RPMI8226 (cell line): ENCODE measurements at regions not wholly inside any gene's neighbourhood (a gene's known extent, or its start where the extent isn't known, plus 50 kb on each side); places are given as distances from the start of the nearest gene placed in this dataset.
"Not testable (repeated sequence)": the region's sequence is repeated elsewhere in the genome, so short reads cannot be mapped to it uniquely, and the experiment has no call there.

Source experiments
- DNase-seq: peaks from one replicate; pipeline ENCODE4 v3.0.0-alpha.2; 2015

GRCh38 chr13:65787082-65787481 is 1443.1 kb downstream of the PCDH9 start:
- no peak for DNase-seq

- DNase-seq: no peak
Observed at GRCh38 chr13:65784088-65784816, 1445.9 kb downstream of the PCDH9 start.

- no peak for DNase-seq
Observed at GRCh38 chr13:65783383-65783782, 1446.8 kb downstream of the PCDH9 start.

DNA sequence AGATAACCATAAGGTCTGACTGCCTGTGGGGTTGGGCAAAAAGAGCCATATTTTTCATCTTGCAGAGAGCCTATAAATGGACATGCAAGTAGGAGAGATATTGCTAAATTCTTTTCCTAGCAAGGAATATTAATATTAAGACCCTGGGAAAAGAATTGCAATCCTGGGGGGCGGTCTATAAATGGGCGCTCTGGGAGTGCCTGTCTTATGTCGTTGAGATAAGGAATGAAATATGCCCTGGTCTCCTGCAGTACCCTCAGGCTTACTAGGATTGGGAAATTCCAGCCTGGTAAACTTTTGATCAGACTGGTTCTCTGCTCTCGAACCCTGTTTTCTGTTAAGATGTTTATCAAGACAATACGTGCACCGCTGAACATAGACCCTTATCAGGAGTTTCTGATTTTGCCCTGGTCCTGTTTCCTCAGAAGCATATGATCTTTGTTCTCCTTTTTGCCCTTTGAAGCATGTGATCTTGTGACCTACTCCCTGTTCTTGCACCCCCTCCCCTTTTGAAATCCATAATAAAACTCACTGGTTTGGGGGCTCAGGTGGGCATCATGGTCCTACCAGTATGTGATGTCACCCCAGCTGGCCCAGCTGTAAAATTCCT is 1458.3 kb downstream of the PCDH9 start:
- DNase-seq: not testable (repeated sequence)

DNA sequence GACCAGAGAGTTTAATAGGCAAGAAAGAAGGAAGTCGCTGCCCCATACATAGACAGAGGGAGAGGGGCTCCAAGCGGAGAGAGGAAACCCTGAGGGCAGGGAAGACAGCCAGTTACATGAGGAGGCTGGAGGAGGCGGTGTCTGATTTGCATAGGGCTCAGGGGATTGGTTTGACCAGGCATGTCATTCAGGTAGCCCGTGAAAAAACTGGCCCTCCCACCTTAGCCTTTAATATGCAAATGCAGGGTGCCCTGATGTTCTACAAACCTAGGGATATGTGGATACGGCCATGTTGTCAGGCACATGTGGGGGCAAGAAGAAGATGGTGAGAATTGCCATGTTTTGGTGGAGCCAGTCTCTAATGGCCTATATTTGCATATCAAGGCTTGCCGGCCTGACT is 1461.6 kb downstream of the PCDH9 start:
- DNase-seq: no peak

- DNase-seq: no peak
Observed at GRCh38 chr13:65763811-65764210, 1466.3 kb downstream of the PCDH9 start.

DNA sequence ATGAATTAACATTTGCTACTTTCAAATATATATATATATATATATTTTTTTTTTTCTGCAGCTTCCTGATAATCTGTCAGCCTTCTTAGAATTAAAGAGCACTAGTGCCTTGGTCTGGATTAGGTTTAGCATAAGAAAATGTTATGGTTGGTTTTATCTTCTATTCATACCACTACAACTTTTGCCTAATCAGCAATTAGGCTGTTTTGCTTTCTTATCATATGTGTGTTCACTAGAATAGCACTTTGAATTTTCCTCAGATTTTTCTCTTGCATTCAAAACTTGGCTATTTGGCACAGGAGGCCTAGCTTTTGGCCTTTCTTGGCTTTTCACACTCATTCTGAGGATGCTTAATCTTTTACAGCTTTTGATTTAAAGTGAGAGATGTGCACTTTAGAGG is 1468.1 kb downstream of the PCDH9 start:
- DNase-seq: no peak

- no peak for DNase-seq
Observed at GRCh38 chr13:65756071-65756671, 1474.0 kb downstream of the PCDH9 start.

DNA sequence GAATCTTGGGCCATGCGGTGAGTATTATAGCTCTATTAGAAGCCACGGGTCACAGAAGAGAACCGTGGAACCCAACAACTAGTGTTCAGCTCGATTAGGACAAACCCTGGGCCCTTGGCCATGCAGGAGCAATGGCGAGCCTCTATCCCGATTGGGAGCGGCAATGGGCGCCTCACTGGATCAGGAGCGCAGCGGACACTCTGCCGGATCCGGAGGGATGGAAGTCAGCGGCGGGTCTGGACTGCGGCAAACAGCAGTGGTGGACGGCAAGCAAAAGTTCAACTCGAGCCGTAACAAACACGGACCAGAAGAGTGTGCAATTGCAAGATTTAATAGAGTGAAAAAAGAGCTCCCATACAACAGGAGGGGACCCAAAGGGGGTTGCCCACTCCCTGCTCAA is 1481.9 kb downstream of the PCDH9 start:
- no peak for DNase-seq

DNA sequence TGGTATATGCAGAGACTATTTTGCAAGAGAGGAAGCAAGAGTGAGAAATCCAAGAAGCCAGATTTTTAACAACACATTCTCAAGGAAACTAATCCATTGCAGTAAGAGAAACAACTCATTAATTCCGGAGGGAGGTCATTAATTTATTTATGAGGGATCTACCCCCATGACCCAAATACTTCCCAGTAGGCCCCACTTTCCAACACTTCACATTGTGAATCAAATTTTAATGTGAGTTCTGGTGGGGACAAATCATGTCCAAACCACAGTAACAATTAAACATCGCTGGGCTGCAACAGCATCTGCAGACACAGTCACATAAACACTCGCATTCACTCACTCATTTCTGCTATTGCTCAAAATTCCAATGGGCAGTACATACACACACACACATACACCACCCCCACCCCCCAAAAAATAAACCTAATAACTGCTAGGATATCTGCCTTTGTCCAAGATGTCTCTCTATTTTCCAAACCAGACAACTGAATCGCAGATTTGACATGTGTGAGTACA is 1483.7 kb downstream of the PCDH9 start:
- DNase-seq: no peak

DNA sequence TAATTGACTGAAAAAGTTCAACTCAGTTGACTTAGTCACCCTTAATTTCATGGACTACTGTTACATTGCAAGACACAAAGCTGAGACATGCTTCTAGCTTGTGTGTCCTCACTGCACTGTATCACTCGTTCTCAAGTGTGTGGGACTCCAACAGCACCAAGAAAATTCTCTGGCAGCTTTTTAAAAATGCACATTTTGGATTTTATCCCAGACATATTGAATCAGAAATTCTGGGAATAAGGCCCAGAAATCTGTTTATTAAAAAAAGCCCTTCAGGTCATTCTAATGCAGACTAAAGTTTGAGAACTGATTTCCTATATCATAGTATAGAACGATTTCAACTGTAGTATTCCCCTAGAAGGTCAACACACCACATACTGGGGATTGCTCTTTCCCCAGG is 1485.3 kb downstream of the PCDH9 start:
- DNase-seq: no peak

- no peak for DNase-seq
Observed at GRCh38 chr13:65733110-65733509, 1497.0 kb downstream of the PCDH9 start.

DNA sequence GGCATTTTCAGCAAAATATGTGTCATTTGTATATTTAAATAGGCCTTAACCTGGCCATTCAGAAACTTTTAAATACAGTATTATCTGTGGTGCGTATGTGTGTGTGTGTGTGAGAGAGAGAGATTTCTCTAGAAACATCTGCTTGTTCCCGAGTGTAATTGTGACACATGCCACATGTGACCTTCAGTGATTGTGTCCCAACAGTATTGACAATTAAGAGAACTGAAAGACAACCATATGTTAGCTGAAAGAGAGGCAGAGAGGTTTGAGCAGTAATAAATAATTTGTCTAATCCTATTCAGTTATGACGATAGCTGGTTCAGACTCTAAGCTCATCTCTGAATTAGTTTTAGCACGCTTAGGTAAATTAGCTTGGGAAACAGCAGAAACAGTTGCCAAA is 1503.1 kb downstream of the PCDH9 start:
- no peak for DNase-seq

DNA sequence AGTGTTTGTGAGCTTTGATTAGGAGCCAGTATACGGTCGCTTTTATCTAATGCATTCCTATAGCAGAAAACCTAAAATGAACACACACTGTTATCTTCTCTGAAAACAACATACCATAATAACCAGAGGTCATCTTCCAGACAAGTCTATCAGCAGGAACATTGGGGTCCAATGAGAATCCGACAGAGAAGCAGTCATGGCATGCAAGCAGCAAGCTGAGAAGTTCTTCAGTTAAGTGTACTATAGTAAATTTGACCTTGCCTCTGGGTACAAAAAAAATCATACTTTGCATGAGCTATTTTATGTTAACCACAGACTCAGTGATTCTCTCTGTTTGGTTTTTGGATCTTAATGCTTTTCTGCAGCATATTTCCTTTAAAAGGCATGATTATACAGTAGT is 1505.1 kb downstream of the PCDH9 start:
- no peak for DNase-seq

- DNase-seq: no peak
Observed at GRCh38 chr13:65724226-65724625, 1505.9 kb downstream of the PCDH9 start.

DNA sequence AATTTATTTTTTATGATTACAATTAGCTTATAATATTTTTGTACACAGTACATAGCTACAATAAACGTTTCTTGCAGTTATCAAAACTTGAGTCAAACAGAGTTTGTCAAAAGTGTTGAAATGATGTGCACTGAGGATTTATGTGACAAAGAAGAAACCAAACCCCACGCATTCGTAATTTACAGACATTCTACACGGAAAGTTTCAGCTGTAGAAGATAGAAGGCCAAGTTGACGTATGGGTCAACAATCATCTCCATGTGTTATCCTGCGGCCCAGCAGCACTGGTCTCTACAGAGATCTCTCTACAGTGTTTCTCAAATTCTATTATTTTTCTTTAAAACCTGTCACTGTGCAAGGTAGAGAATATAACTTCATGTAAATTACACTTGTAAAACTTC is 1507.6 kb downstream of the PCDH9 start:
- DNase-seq: no peak

- DNase-seq: no peak
Observed at GRCh38 chr13:65719831-65720230, 1510.3 kb downstream of the PCDH9 start.

DNA sequence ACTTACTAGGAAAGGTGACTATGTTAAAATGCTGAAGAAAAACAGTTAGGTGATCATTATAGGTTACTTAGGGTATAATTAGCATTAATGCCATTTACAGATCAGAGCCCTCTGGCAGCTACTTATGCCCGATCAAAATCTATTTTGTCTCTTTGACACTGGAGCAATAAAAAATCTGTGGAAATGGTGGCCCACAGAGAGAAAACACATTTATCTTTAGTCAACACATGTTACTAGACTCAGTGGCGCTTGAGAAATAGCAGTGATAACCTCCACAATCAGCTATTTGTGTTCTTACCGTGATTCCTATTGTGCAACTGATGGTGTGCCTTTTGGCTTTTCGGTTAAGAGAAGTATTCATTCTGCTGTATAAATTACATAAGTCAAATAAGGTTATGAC is 1519.6 kb downstream of the PCDH9 start:
- no peak for DNase-seq

DNA sequence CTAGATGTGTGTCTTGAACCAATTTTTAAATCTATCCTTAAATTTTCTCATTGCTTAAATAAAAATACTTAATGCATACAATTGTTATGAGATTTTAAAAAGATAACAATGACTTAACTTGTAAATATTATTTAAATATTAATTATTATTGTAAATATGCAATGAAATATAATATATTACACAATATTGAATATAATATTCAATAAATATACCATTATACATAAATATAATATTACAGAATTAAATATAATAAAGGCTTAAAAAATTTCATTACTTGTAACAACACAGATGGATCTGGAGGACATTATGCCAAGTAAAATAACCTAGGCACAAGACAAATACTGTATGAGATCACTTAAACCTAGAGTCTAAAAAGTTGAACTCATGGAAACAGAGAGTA is 1532.3 kb downstream of the PCDH9 start:
- no peak for DNase-seq

GRCh38 chr13:65679240-65679639 is 1550.9 kb downstream of the PCDH9 start:
- DNase-seq: no peak

- no peak for DNase-seq
Observed at GRCh38 chr13:65677906-65678305, 1552.2 kb downstream of the PCDH9 start.

GRCh38 chr13:65675383-65675782 is 1554.8 kb downstream of the PCDH9 start:
- not testable (repeated sequence) for DNase-seq

DNA sequence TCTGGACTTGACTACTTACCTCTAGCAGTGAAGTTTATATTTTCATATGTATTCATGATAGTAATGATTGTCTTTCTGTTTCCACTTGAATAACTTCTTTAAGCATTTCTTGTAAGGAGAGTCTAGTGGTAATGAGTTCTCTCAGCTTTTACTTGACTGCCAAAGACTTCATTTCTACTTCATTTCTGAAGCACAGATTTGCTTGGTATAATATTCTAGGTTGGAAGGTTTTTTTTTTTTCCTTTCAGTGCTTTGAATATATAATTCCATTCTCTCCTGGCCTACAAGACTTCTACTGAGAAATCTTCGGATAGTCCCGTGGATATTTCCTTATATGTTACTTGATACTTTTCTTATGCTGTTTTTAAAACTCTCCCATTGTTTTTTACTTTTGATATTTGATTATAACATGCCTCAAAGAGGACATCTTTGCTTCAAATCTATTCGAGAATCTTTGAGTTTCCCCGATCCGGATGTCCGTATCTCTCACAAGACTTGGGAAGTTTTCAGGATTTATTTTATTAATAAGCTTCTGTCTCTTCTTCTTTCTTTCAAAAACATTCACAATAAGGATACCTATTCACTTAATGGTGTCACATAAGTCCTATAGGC is 1560.0 kb downstream of the PCDH9 start:
- DNase-seq: no peak

DNA sequence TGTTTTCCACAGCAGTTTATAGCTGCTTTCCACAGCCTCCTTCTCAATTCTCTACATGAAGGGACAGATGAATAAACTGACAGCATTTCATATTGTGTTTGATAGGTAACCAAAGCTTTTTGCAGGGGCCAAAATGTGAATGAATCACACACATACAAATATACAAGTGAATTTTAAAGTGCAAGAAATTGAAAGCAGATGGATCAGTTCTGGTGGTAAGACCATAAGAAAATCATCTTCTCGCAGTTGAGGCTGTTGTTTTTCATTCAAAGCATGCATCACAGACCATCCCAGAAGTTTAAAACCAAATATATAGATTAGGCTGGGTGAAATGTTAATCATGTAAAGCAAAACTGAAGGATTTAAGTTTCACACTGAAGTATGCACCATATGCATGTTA is 1569.4 kb downstream of the PCDH9 start:
- DNase-seq: no peak
